ENCODE measurements at regions not wholly inside any gene's neighbourhood (a gene's known extent, or its start where the extent isn't known, plus 50 kb on each side); places are given as distances from the start of the nearest gene placed in this dataset.

- no TSS peak for BruUV-seq (replicated peaks)
- POLR2A ChIA-PET, result no interaction called here
- no peak for DNase-seq (ENCODE audit: low spot score)
- CTCF ChIA-PET (ENCODE audit: low intra/inter-chr PET ratio, low total read pairs), result no interaction called here
- intact Hi-C loops (cut with micrococcal nuclease; ENCODE audit: unreplicated experiment), result no loop called here
- no peak overlapping the region for H2AFZ ChIP-seq (ENCODE audit: low read length)
- H3K79me2 ChIP-seq (ENCODE audit: insufficient read depth, low read length), result no peaks in the 10 kb centered on the region
- no peak overlapping the region for H3K27ac ChIP-seq (ENCODE audit: extremely low read length, insufficient read depth, low read length)
- FAIRE-seq, result no peak
- no peaks in the 10 kb centered on the region for H3K9me3 ChIP-seq (ENCODE audit: low read length)
- no peaks in the 10 kb centered on the region for H3K36me3 ChIP-seq (replicated peaks in 1 of 2; ENCODE audit: control insufficient read depth in 1 of 2, insufficient read depth in 2 of 2, low read length in 2 of 2)
- no peak for ATAC-seq
- H4K20me1 ChIP-seq (ENCODE audit: insufficient read depth, low read length), result no peaks in the 10 kb centered on the region
- no peak overlapping the region for H3K9ac ChIP-seq (ENCODE audit: insufficient read depth, low read depth, low read length)
- in situ Hi-C loops (cut with HindIII; ENCODE audit: extremely low pct_ligation_motif_present, low pct_unique_long_range_greater_than_20kb), result no loop called here
- no peaks in the 10 kb centered on the region for H3K27me3 ChIP-seq (ENCODE audit: control insufficient read depth in 1 of 2, insufficient read depth in 2 of 2, low read length in 2 of 2)
- H3K4me1 ChIP-seq (ENCODE audit: insufficient read depth, low read length), result peaks cover 23% of the 10 kb centered on the region
- TF ChIP-seq UBTF (CRISPR knock-in tag; IDR thresholded peaks at IDR 0.05) (no peak), GATA4 (IDR thresholded peaks at IDR 0.05; ENCODE audit: borderline replicate concordance, low read depth) (no peak), ZSCAN20 (CRISPR knock-in tag; IDR thresholded peaks at IDR 0.05; ENCODE audit: borderline replicate concordance) (no peak), NFYC (CRISPR knock-in tag; IDR thresholded peaks at IDR 0.05) (no peak), PCBP1 (IDR thresholded peaks at IDR 0.05; ENCODE audit: borderline replicate concordance, low read depth, low read length) (no peak), PRDM10 (CRISPR knock-in tag; IDR thresholded peaks at IDR 0.05; ENCODE audit: low read depth) (no peak), ZSCAN21 (CRISPR knock-in tag; IDR thresholded peaks at IDR 0.05; ENCODE audit: borderline replicate concordance) (no peak), HIC2 (CRISPR knock-in tag; IDR thresholded peaks at IDR 0.05; ENCODE audit: low read depth) (no peak), U2AF1 (optimal IDR thresholded peaks at IDR 0.05; ENCODE audit: low read depth, low read length) (no peak), CREBL2 (CRISPR knock-in tag; IDR thresholded peaks at IDR 0.05; ENCODE audit: borderline replicate concordance) (no peak), ZBTB3 (CRISPR knock-in tag; IDR thresholded peaks at IDR 0.05; ENCODE audit: borderline replicate concordance, low read depth) (no peak), ZNF280B (CRISPR knock-in tag; IDR thresholded peaks at IDR 0.05; ENCODE audit: borderline replicate concordance) (no peak), GABPB1 (CRISPR knock-in tag; IDR thresholded peaks at IDR 0.05) (no peak)
- H3K4me3 ChIP-seq (replicated peaks in 1 of 3; ENCODE audit: insufficient read depth in 1 of 3, low read depth in 2 of 3, low read length in 3 of 3), result no peak overlapping the region
- no peak overlapping the region for H3K4me2 ChIP-seq (ENCODE audit: low read depth, low read length)
Measured at GRCh38 chr1:182211386-182211785, 149.9 kb upstream of the ZNF648 start.
